ENCODE measurements at regions not wholly inside any gene's neighbourhood (a gene's known extent, or its start where the extent isn't known, plus 50 kb on each side); places are given as distances from the start of the nearest gene placed in this dataset.

DNA sequence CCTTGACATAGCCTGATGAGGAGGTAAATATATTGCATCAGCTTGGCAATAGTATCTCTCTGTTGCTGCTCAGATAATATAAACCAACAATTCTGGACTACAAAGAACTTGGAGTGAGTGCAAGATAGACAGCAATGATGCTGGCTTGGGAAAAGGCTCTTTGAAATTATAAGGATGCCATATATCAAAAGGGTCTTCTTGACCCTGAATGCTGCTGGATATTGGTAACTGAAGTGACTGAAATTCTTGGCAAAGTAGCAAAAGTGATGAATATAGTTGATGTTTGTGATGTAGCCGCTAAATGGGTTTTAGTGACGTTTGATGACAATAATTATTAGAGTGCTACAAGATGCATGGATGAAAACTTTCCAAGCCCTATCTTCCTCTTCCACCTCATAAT is 1391.6 kb downstream of the ADGRL3 start:
- H3K27me3 ChIP-seq (replicated peaks; ENCODE audit: control insufficient read depth, insufficient read depth, low read length) = no peaks in the 10 kb centered on the region
- H3K4me3 ChIP-seq (replicated peaks; ENCODE audit: low read depth, low read length) = no peak overlapping the region
- no peaks in the 10 kb centered on the region for H3K36me3 ChIP-seq (ENCODE audit: control insufficient read depth, insufficient read depth, low read length)
- TF ChIP-seq, protein P1, sequence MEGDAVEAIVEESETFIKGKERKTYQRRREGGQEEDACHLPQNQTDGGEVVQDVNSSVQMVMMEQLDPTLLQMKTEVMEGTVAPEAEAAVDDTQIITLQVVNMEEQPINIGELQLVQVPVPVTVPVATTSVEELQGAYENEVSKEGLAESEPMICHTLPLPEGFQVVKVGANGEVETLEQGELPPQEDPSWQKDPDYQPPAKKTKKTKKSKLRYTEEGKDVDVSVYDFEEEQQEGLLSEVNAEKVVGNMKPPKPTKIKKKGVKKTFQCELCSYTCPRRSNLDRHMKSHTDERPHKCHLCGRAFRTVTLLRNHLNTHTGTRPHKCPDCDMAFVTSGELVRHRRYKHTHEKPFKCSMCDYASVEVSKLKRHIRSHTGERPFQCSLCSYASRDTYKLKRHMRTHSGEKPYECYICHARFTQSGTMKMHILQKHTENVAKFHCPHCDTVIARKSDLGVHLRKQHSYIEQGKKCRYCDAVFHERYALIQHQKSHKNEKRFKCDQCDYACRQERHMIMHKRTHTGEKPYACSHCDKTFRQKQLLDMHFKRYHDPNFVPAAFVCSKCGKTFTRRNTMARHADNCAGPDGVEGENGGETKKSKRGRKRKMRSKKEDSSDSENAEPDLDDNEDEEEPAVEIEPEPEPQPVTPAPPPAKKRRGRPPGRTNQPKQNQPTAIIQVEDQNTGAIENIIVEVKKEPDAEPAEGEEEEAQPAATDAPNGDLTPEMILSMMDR (IDR thresholded peaks at IDR 0.05; ENCODE audit: insufficient read depth, low read length, poor library complexity, severe bottlenecking) = no peak
- no peak for DNase-seq (ENCODE audit: extremely low read depth, insufficient read length)

DNA sequence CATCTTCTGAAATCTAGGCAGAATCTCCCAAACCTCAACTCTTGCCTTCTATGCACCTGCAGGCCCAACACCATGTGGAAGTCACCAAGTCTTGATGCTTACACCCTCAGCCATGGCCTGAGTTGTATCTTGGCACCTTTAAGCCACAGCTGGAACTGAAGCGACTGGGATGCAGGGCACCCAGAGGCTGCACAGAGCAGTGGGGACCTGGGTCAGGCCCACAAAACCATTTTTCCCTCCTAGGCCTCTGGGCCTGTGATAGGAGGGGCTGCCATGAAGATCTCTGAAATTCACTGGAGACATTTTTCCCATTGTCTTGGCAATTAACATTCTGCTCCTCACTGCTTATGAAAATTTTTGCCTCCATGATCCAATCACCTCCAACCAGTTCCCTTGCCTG is 1388.5 kb downstream of the ADGRL3 start:
- H3K36me3 ChIP-seq (ENCODE audit: control insufficient read depth, insufficient read depth, low read length) = no peaks in the 10 kb centered on the region
- no peak for DNase-seq (ENCODE audit: extremely low read depth, insufficient read length)

DNA sequence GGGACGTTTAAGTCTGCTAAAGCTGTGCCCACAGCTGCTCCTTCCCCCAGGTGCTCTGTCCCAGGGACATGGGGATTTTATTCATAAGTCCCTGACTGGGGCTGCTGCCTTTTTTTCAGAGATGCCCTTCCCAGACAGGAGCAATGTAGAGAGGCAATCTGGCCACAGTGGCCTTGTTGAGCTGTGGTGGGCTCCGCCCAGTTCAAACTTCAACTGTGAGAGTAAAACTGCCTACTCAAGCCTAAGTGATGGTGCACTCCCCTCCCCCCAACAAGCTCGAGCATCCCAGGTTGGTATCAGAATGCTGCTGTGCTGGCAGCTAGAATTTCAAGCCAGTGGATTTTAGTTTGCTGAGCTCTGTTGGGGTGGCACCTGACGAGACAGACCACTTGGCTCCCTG is 1371.4 kb downstream of the ADGRL3 start:
- DNase-seq (ENCODE audit: extremely low read depth, insufficient read length) = no peak
- TF ChIP-seq, protein P1 (IDR thresholded peaks at IDR 0.05; ENCODE audit: insufficient read depth, low read length, poor library complexity, severe bottlenecking) = no peak
- Histone ChIP-seq H3K36me3 (ENCODE audit: control insufficient read depth, insufficient read depth, low read length) (no peaks in the 10 kb centered on the region), H3K27me3 (replicated peaks; ENCODE audit: control insufficient read depth, insufficient read depth, low read length) (no peaks in the 10 kb centered on the region), H3K4me3 (replicated peaks; ENCODE audit: low read depth, low read length) (no peak overlapping the region)

More for the DNA sequence above, 1388.5 kb downstream of the ADGRL3 start:
- H3K27me3 ChIP-seq (replicated peaks; ENCODE audit: control insufficient read depth, insufficient read depth, low read length) = no peaks in the 10 kb centered on the region
- TF ChIP-seq, protein P1 (IDR thresholded peaks at IDR 0.05; ENCODE audit: insufficient read depth, low read length, poor library complexity, severe bottlenecking) = no peak
- H3K4me3 ChIP-seq (replicated peaks; ENCODE audit: low read depth, low read length) = no peak overlapping the region

DNA sequence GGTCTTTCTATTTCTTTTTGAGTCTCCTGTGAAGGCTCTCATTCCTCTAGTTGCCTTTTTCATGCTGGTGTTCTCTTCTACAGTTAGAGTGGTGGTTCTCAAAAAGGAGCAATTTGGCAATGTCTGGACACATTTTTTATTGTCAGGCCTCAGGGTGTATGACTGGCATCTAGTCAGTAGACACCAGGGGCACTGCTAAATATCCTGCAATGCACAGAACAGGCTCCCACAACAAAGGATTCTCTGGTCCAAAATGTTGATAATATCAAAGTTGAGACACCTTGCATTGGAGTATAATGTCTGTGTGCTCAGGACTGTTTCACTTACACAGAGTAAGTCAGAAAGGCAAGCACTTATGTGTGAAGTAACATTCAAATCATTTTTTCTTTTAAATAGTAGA is 1360.7 kb downstream of the ADGRL3 start:
- Histone ChIP-seq H3K27me3 (replicated peaks; ENCODE audit: control insufficient read depth, insufficient read depth, low read length) (no peaks in the 10 kb centered on the region), H3K36me3 (ENCODE audit: control insufficient read depth, insufficient read depth, low read length) (no peaks in the 10 kb centered on the region), H3K4me3 (replicated peaks; ENCODE audit: low read depth, low read length) (no peak overlapping the region)
- no peak for DNase-seq (ENCODE audit: extremely low read depth, insufficient read length)
- TF ChIP-seq, protein P1 (IDR thresholded peaks at IDR 0.05; ENCODE audit: insufficient read depth, low read length, poor library complexity, severe bottlenecking) = no peak

DNA sequence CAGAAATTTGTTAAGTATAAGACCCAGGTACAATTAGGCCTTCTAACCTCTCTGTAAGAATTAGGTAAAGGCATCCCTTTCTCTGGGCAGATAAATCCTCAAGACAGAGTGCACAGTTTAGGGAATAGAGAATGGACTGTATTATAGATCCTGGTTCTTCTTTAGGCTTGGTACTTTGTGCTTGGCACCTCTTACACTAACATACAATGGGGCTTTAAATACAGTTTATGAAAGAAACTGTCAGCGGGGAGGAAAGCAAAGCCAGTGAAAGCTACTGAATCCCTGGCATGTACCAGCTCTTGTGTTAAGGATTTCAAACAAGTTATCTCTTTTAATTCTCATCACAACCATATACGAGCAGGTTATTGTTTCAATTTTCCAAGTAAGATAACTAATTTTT is 1350.0 kb downstream of the ADGRL3 start:
- Histone ChIP-seq H3K27me3 (replicated peaks; ENCODE audit: control insufficient read depth, insufficient read depth, low read length) (no peaks in the 10 kb centered on the region), H3K4me3 (replicated peaks; ENCODE audit: low read depth, low read length) (no peak overlapping the region), H3K36me3 (ENCODE audit: control insufficient read depth, insufficient read depth, low read length) (no peaks in the 10 kb centered on the region)
- DNase-seq (ENCODE audit: extremely low read depth, insufficient read length) = no peak
- TF ChIP-seq, protein P1 (IDR thresholded peaks at IDR 0.05; ENCODE audit: insufficient read depth, low read length, poor library complexity, severe bottlenecking) = no peak

DNA sequence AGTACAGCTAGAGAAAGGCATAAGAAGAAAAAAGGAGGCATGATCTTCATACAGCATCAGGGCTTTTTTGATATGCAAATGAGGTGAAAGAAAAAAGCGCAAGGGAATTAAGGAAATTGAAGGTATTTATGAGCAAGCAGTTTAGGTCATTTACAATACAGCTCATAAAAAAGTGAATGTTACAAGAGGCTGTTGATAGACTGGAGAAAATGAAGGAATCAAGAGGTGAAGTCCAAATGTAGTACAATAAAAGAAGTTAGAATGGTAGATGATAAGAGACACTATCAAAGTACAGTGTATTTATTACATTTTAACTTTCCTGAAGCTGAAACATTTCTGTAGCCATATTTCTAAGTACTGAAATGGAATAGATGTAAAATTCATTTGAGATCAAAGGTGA is 1349.5 kb downstream of the ADGRL3 start:
- H3K27me3 ChIP-seq (replicated peaks; ENCODE audit: control insufficient read depth, insufficient read depth, low read length) = no peaks in the 10 kb centered on the region
- no peaks in the 10 kb centered on the region for H3K36me3 ChIP-seq (ENCODE audit: control insufficient read depth, insufficient read depth, low read length)
- H3K4me3 ChIP-seq (replicated peaks; ENCODE audit: low read depth, low read length) = no peak overlapping the region
- DNase-seq (ENCODE audit: extremely low read depth, insufficient read length) = no peak
- TF ChIP-seq, protein P1 (IDR thresholded peaks at IDR 0.05; ENCODE audit: insufficient read depth, low read length, poor library complexity, severe bottlenecking) = no peak

Measured in GM06990 (cell line).